ENCODE measurements at regions not wholly inside any gene's neighbourhood (a gene's known extent, or its start where the extent isn't known, plus 50 kb on each side); places are given as distances from the start of the nearest gene placed in this dataset.

DNA sequence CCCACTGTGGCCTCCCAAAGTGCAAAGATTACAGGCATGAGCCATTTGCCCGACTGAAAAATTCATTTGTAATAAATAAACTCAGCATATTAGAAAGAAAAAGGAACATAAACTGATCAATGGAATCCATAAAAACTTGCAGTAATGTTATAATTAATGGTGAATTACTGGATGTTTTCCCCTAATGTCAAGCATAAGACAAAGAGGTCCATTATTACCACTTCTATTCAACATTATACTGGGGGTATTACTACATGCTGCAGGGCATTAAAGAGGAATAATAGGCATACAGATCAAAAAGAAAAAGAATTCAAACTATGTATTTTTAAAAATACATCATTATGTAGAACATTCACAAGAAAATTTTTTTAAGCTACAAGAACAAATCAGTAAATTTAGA is 926.8 kb downstream of the LRFN5 start:
- Histone ChIP-seq H3K9me3 (ENCODE audit: control extremely low read depth in 1 of 3, control insufficient read depth in 2 of 3, insufficient read depth in 1 of 3, low read length in 2 of 3) (no peaks in the 10 kb centered on the region), H3K27me3 (replicated peaks in 1 of 4; ENCODE audit: control extremely low read depth in 1 of 4, control insufficient read depth in 3 of 4, insufficient read depth in 4 of 4, low read length in 3 of 4) (no peaks in the 10 kb centered on the region), H3K36me3 (replicated peaks in 1 of 2; ENCODE audit: control extremely low read depth in 1 of 2, control insufficient read depth in 1 of 2, extremely low read depth in 1 of 2, insufficient read depth in 2 of 2, low read length in 1 of 2) (no peaks in the 10 kb centered on the region), H3K9ac (ENCODE audit: low read length) (no peak overlapping the region), H3K4me1 (ENCODE audit: control insufficient read depth in 2 of 2, insufficient read depth in 2 of 2, low read length in 2 of 2) (no peaks in the 10 kb centered on the region), H2AFZ (ENCODE audit: insufficient read depth, low read depth, low read length, poor library complexity, severe bottlenecking) (no peak overlapping the region), H4K20me1 (ENCODE audit: control insufficient read depth, insufficient read depth, low read length, poor library complexity, severe bottlenecking) (no peaks in the 10 kb centered on the region), H3K27ac (ENCODE audit: low read length in 2 of 2) (no peak overlapping the region), H3K4me2 (replicated peaks; ENCODE audit: low read depth, low read length, poor library complexity, severe bottlenecking) (no peak overlapping the region), H3K4me3 (ENCODE audit: control extremely low read depth in 1 of 5, extremely low read depth in 1 of 5, insufficient read depth in 1 of 5, low read depth in 2 of 5, low read length in 4 of 5) (no peak overlapping the region), H3K79me2 (ENCODE audit: control insufficient read depth, insufficient read depth, low read length) (no peaks in the 10 kb centered on the region)
- WGBS (ENCODE audit: insufficient coverage), result no CpG with 5 or more reads among the region's 1 CpG
- Mint-ChIP-seq H3K4me1 (no peaks in the 10 kb centered on the region), H3K9me3 (ENCODE audit: insufficient read depth) (no peaks in the 10 kb centered on the region), H3K27me3 (no peaks in the 10 kb centered on the region), H3K27ac (no peak overlapping the region), H3K4me3 (no peak overlapping the region)
- DNase-seq, result no peak
- ChIA-PET POLR2A (no interaction called here), CTCF (no interaction called here)
- TF ChIP-seq EZH2 (IDR thresholded peaks at IDR 0.05; ENCODE audit: borderline replicate concordance, insufficient read depth, low read depth, low read length, poor library complexity, severe bottlenecking), result no peak
- ATAC-seq (ENCODE audit: low read depth), result no peak
- intact Hi-C loops (cut with micrococcal nuclease), result no loop called here

DNA sequence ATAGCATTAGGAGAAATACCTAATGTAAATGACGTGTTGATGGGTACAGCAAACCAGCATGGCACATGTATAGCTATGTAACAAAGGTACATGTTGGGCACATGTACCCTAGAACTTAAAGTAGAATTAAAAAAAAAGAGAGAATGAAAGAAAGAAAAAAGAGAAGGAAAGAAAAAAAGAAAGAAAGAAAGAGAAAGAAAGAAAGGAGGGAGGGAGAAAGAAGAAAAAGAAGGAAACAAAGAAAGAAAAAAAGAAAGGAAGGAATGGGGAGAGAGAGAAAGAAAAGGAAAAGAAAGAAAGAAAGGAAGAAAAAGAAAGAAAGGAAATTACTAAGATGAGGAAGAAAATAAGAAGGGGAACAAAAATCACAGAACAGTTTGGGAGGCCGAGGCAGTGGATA is 925.5 kb downstream of the LRFN5 start:
- Mint-ChIP-seq H3K9me3 (ENCODE audit: insufficient read depth) (no peaks in the 10 kb centered on the region), H3K4me3 (no peak overlapping the region), H3K4me1 (no peaks in the 10 kb centered on the region), H3K27me3 (no peaks in the 10 kb centered on the region), H3K27ac (no peak overlapping the region)
- DNase-seq (no peak), ATAC-seq (ENCODE audit: low read depth) (no peak)
- Histone ChIP-seq H4K20me1 (ENCODE audit: control insufficient read depth, insufficient read depth, low read length, poor library complexity, severe bottlenecking) (no peaks in the 10 kb centered on the region), H3K4me3 (ENCODE audit: control extremely low read depth in 1 of 5, extremely low read depth in 1 of 5, insufficient read depth in 1 of 5, low read depth in 2 of 5, low read length in 4 of 5) (no peak overlapping the region), H3K27ac (ENCODE audit: low read length in 2 of 2) (no peak overlapping the region), H3K4me1 (ENCODE audit: control insufficient read depth in 2 of 2, insufficient read depth in 2 of 2, low read length in 2 of 2) (no peaks in the 10 kb centered on the region), H3K27me3 (replicated peaks in 1 of 4; ENCODE audit: control extremely low read depth in 1 of 4, control insufficient read depth in 3 of 4, insufficient read depth in 4 of 4, low read length in 3 of 4) (no peaks in the 10 kb centered on the region), H3K9me3 (ENCODE audit: control extremely low read depth in 1 of 3, control insufficient read depth in 2 of 3, insufficient read depth in 1 of 3, low read length in 2 of 3) (no peaks in the 10 kb centered on the region), H2AFZ (ENCODE audit: insufficient read depth, low read depth, low read length, poor library complexity, severe bottlenecking) (no peak overlapping the region), H3K4me2 (replicated peaks; ENCODE audit: low read depth, low read length, poor library complexity, severe bottlenecking) (no peak overlapping the region), H3K79me2 (ENCODE audit: control insufficient read depth, insufficient read depth, low read length) (no peaks in the 10 kb centered on the region), H3K36me3 (replicated peaks in 1 of 2; ENCODE audit: control extremely low read depth in 1 of 2, control insufficient read depth in 1 of 2, extremely low read depth in 1 of 2, insufficient read depth in 2 of 2, low read length in 1 of 2) (no peaks in the 10 kb centered on the region), H3K9ac (ENCODE audit: low read length) (no peak overlapping the region)
- CTCF ChIA-PET, result no interaction called here
- POLR2A ChIA-PET, result no interaction called here
- 100% methylated on average over 1 of the region's 2 CpGs for WGBS (ENCODE audit: insufficient coverage)
- intact Hi-C loops (cut with micrococcal nuclease), result no loop called here
- no peak for TF ChIP-seq EZH2 (IDR thresholded peaks at IDR 0.05; ENCODE audit: borderline replicate concordance, insufficient read depth, low read depth, low read length, poor library complexity, severe bottlenecking)
- TF ChIP-seq, protein P1, sequence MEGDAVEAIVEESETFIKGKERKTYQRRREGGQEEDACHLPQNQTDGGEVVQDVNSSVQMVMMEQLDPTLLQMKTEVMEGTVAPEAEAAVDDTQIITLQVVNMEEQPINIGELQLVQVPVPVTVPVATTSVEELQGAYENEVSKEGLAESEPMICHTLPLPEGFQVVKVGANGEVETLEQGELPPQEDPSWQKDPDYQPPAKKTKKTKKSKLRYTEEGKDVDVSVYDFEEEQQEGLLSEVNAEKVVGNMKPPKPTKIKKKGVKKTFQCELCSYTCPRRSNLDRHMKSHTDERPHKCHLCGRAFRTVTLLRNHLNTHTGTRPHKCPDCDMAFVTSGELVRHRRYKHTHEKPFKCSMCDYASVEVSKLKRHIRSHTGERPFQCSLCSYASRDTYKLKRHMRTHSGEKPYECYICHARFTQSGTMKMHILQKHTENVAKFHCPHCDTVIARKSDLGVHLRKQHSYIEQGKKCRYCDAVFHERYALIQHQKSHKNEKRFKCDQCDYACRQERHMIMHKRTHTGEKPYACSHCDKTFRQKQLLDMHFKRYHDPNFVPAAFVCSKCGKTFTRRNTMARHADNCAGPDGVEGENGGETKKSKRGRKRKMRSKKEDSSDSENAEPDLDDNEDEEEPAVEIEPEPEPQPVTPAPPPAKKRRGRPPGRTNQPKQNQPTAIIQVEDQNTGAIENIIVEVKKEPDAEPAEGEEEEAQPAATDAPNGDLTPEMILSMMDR (IDR thresholded peaks at IDR 0.05), result no peak

Data from B cell (primary cell).